GM12874 (cell line): ENCODE measurements at regions not wholly inside any gene's neighbourhood (a gene's known extent, or its start where the extent isn't known, plus 50 kb on each side); places are given as distances from the start of the nearest gene placed in this dataset.
A peak's percentile ranks its signal among the peaks of the same experiment; 100 is the strongest.

Source experiments
- TF ChIP-seq, protein P1 (sequence below): IDR thresholded peaks from 2 replicates; pipeline ENCODE4 v1.5.1; 2011; ENCODE audit warnings: low read depth, mild to moderate bottlenecking, control low read depth, low read length, moderate library complexity; ENCODE audit not compliant: insufficient read depth

DNA sequence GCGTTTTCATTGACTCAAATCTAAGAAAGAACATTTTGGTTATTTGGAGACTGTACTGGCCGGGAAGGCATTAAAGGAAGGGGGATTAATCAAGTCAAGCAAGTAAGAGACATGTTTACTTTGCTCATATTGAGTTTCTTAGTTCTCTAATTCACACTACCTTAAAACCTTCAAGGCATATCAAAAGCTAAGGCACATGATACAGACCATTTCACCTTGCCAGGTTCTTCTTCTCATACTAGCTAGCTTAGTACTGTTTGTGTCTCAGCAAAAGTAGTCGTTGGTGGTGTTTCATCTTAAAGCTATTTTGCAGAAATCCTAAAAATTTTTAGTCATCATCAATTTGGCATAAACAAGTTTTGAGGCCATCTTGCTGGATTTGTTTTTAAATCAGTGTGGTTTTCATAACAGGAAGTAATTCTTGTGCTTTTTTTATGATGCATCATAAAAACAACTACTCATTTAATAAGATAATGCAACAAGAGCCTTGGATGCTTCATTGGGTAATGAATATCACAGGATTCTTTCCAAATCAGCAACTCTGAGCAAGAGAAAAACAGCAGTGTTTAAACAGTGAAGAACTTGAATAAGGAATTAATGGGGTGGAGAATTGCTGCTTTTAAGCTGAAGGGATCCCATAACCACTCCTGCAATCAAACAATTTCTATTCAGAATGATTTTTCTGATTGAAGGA lies 425.3 kb downstream of the EPM2A start:
- TF ChIP-seq, protein P1, sequence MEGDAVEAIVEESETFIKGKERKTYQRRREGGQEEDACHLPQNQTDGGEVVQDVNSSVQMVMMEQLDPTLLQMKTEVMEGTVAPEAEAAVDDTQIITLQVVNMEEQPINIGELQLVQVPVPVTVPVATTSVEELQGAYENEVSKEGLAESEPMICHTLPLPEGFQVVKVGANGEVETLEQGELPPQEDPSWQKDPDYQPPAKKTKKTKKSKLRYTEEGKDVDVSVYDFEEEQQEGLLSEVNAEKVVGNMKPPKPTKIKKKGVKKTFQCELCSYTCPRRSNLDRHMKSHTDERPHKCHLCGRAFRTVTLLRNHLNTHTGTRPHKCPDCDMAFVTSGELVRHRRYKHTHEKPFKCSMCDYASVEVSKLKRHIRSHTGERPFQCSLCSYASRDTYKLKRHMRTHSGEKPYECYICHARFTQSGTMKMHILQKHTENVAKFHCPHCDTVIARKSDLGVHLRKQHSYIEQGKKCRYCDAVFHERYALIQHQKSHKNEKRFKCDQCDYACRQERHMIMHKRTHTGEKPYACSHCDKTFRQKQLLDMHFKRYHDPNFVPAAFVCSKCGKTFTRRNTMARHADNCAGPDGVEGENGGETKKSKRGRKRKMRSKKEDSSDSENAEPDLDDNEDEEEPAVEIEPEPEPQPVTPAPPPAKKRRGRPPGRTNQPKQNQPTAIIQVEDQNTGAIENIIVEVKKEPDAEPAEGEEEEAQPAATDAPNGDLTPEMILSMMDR, result no peak

DNA sequence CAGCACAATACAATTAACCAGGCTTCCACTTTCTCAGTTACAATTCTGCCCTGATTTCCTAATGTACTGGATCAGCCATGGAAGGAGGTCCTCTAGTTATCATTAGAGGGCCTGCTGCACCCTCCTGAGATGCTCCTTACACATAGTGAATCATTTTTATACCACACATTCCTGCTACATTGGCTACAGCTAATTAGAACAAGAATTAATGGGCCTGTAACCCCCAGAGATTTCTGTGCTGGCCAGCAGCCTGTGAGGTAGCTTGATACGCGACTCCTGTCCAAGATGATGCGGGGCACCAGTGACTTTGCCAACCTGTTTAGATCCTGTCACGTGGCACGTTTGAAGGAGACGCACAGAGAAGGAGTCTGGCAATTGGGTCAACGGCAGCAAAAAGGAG lies 422.8 kb downstream of the EPM2A start:
- TF ChIP-seq, protein P1, result no peak

DNA sequence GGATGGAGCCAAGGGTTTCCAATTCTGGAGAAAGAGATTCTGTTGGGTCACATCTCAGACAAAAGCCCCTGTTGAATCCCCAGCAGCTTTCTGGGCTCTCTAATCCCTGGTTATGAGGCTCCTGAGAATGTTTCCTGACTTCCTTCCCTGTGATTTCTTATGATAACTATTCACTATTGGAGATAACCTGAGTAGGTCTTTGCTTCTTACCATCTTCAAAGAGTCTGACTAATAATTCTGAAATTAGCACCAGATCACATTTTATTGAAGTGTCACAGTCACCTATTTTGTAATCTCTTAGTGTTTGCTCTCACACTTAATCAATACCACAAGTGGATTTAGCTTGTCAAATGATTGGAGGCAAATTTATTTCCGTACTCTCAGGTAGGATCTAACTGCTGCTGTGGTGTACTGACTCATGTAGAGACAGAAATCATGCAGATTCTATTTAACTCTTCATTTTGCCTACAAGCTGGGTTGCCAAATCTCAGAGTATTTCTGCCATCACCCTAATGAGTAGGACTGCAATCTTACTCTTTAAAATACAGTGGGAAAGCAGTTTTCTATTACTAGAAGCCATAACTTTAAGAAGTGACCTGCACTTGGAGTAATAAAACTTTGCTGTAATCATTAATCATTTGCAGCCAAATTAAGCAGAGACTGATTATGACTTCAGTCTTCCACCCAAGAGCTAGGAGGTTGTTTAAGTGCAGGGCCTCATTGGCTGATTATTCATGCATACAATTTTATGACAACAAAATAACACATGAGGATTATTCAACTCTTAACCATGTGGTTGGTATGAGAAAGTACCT lies 422.1 kb downstream of the EPM2A start:
- TF ChIP-seq, protein P1, result no peak

DNA sequence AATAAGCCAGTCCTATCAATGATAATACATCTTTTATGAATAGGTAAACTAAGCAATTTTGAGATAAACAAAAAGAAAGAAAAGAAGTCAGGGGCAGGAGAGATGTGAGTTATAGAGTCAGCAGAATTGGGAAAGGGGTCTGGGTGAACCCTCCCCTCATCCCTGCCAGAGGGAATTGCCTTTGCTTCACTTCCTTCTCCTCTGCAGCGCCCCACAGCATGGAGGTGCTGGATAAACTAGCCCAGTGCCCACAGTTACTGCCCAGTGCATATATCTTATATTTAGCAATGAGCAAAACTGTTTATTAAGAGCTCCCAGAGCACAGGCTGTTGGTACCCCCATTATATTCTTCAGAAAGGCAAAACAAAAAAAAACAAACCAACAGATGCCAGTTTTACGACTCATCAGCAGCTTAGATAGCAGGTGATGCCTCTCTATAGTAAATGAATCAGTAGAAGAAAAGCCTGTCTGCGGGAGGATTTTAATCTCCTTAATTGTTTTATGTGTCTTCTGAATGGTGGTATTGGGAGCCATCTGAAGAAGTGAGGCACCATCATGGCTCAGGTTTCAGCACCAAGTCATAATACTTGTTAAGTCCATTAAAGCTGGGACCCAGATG lies 419.2 kb downstream of the EPM2A start:
- TF ChIP-seq, protein P1, result no peak

DNA sequence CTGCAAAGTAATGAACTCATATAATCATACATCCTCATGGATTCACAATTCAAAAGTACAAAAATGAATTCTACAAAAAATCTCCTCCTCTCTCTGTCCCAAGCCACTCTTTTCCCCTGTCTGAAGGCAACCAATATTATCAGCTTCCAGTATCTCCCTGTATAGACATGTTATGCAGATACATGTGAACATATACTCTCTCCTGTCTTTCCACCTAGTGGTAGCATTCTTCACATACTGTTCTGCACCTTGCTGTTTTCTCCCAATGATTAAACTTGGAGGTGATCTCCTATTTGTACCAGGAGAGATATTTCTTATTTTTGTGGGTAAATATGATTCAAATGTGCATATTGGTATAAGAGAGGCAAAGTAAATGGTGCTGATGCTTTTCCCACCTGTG lies 416.4 kb downstream of the EPM2A start:
- TF ChIP-seq, protein P1, result 0 out of 2 replicates have a peak, but pooled peaks have one; percentile 3

DNA sequence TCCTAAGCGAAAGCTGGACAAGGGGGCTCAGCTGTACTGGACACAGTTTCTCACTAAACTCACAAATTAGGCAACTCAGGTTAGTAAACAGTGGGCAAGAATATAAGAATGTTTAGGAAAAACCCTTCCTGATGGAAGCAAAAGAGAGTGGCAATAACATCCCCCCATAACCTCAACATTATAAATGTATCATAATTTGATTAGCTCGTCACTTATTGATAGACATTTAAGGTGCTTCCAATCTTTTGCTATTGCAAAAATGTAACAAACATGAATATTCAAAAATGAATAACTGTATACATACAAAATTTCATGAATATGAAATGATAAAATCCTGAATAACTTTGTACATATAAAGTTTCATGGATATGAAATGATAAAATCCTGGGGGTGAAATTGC lies 415.7 kb downstream of the EPM2A start:
- TF ChIP-seq, protein P1, result no peak

DNA sequence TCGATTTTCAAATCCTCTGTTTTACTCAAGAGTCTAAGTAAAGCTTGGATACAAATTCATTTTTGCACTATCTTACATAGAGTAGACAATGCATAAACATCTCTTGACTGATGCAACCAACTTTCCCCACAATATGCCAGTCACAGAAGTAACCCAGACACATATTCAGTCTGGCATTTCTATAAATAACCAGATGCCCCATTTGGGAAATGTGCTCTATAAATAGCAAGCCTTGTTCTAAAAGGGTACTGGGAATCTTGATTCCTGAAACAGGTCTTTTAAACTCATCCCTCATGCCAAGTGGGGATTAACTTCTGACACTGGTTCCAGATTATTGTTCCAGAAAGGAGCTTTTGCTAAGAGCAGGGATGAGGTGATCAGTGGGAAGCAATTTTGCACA lies 411.7 kb downstream of the EPM2A start:
- TF ChIP-seq, protein P1, result no peak
